HG03460 (cell line): ENCODE measurements at regions not wholly inside any gene's neighbourhood (a gene's known extent, or its start where the extent isn't known, plus 50 kb on each side); places are given as distances from the start of the nearest gene placed in this dataset.
"Not testable (repeated sequence)": the region's sequence is repeated elsewhere in the genome, so short reads cannot be mapped to it uniquely, and the experiment has no call there.

Source experiments
- ATAC-seq: cut with Tn5 transposase; IDR thresholded peaks from one replicate; pipeline ENCODE4 v1.9.1; 2021; ENCODE audit not compliant: unreplicated experiment

- ATAC-seq: not testable (repeated sequence)
These were observed 198.0 kb upstream of the ZNF469 start for GRCh38 chr16:88184566-88185355.

GRCh38 chr16:88185406-88185805, 197.4 kb upstream of the ZNF469 start:
- ATAC-seq: not testable (repeated sequence)

- not testable (repeated sequence) for ATAC-seq
These were observed 196.5 kb upstream of the ZNF469 start for GRCh38 chr16:88185976-88186888.

- ATAC-seq: not testable (repeated sequence)
These were observed 195.6 kb upstream of the ZNF469 start for GRCh38 chr16:88186889-88187870.

GRCh38 chr16:88188171-88188895, 194.4 kb upstream of the ZNF469 start:
- not testable (repeated sequence) for ATAC-seq

- not testable (repeated sequence) for ATAC-seq
These were observed 192.1 kb upstream of the ZNF469 start for GRCh38 chr16:88190592-88191095.

GRCh38 chr16:88191168-88191567, 191.6 kb upstream of the ZNF469 start:
- ATAC-seq: not testable (repeated sequence)

- no peak for ATAC-seq
These were observed 190.2 kb upstream of the ZNF469 start for GRCh38 chr16:88192601-88193000.

GRCh38 chr16:88193706-88194396, 188.9 kb upstream of the ZNF469 start:
- ATAC-seq: not testable (repeated sequence)

- ATAC-seq: no peak
These were observed 188.1 kb upstream of the ZNF469 start for GRCh38 chr16:88194397-88195268.

GRCh38 chr16:88195269-88195705, 187.5 kb upstream of the ZNF469 start:
- ATAC-seq: no peak

GRCh38 chr16:88195911-88196465, 186.8 kb upstream of the ZNF469 start:
- ATAC-seq: no peak

- ATAC-seq: no peak
These were observed 186.0 kb upstream of the ZNF469 start for GRCh38 chr16:88196471-88197400.

GRCh38 chr16:88197481-88198456, 185.0 kb upstream of the ZNF469 start:
- ATAC-seq: no peak

GRCh38 chr16:88198457-88199295, 184.1 kb upstream of the ZNF469 start:
- not testable (repeated sequence) for ATAC-seq
